CD4-positive, CD25-positive, alpha-beta regulatory T cell (primary cell): ENCODE measurements at regions not wholly inside any gene's neighbourhood (a gene's known extent, or its start where the extent isn't known, plus 50 kb on each side); places are given as distances from the start of the nearest gene placed in this dataset.
"Not testable (repeated sequence)": the region's sequence is repeated elsewhere in the genome, so short reads cannot be mapped to it uniquely, and the experiment has no call there.

ENCODE experiments used
- ATAC-seq, 2 donors: fragments of 150-1000 bp; cut with Tn5 transposase; one replicate each; pipeline ENCODE4 v1.10.0; 2021; ENCODE audit warnings: low read depth in 2 of 2, moderate number of reproducible peaks in 2 of 2, moderate library complexity in 1 of 2
- DNase-seq, 3 donors: peaks; one replicate each; pipeline versions ENCODE4 v3.0.0 to v3.0.0-alpha.2; 2012 to 2022; ENCODE audit warnings: mixed read lengths in 1 of 3
- H3K27ac ChIP-seq: one replicate; pipeline ENCODE4 v1.7.0; 2013; ENCODE audit warnings: mild to moderate bottlenecking, low read length; ENCODE audit not compliant: insufficient read depth, poor library complexity, severe bottlenecking
- H3K27me3 ChIP-seq: one replicate; pipeline ENCODE4 v1.7.0; 2013; ENCODE audit warnings: low read length; ENCODE audit not compliant: control insufficient read depth, insufficient read depth
- H3K36me3 ChIP-seq: one replicate; pipeline ENCODE4 v1.7.0; 2013; ENCODE audit warnings: mild to moderate bottlenecking, low read length, moderate library complexity; ENCODE audit not compliant: control insufficient read depth, insufficient read depth
- H3K4me1 ChIP-seq: 2 replicates; pipeline ENCODE4 v1.7.0; 2013; ENCODE audit warnings: mild to moderate bottlenecking, low read length; ENCODE audit not compliant: insufficient read depth, control insufficient read depth, poor library complexity, severe bottlenecking
- H3K4me3 ChIP-seq: one replicate; pipeline ENCODE4 v1.7.0; 2013; ENCODE audit warnings: low read depth, mild to moderate bottlenecking, low read length, moderate library complexity
- H3K9me3 ChIP-seq, 2 experiments: 1 replicate in 1 of 2; 2 replicates in 1 of 2; pipeline ENCODE4 v1.7.0; 2013; ENCODE audit warnings: low read length in 2 of 2, mild to moderate bottlenecking in 1 of 2, moderate library complexity in 1 of 2; ENCODE audit not compliant: control insufficient read depth in 2 of 2
- H3K27ac Mint-ChIP-seq, 3 donors: one replicate each; pipeline ENCODE4 v1.8.0; 2020 to 2022; ENCODE audit warnings: mild to moderate bottlenecking in 3 of 3, mixed read lengths in 3 of 3, moderate library complexity in 2 of 3
- H3K27me3 Mint-ChIP-seq: one replicate; pipeline ENCODE4 v1.8.0; 2022; ENCODE audit warnings: mild to moderate bottlenecking, mixed read lengths
- H3K36me3 Mint-ChIP-seq: one replicate; pipeline ENCODE4 v1.8.0; 2020; ENCODE audit warnings: mixed read lengths
- H3K4me1 Mint-ChIP-seq, 4 donors: one replicate each; pipeline ENCODE4 v1.8.0; 2020 to 2022; ENCODE audit warnings: mixed read lengths in 4 of 4, mild to moderate bottlenecking in 1 of 4
- H3K4me3 Mint-ChIP-seq, 4 donors: one replicate each; pipeline ENCODE4 v1.8.0; 2020 to 2022; ENCODE audit warnings: mild to moderate bottlenecking in 4 of 4, mixed read lengths in 4 of 4, moderate library complexity in 3 of 4
- H3K9me3 Mint-ChIP-seq, 7 donors: one replicate each; pipeline ENCODE4 v1.8.0; 2020 to 2022; ENCODE audit warnings: mixed read lengths in 7 of 7, mild to moderate bottlenecking in 3 of 7, moderate library complexity in 2 of 7

DNA sequence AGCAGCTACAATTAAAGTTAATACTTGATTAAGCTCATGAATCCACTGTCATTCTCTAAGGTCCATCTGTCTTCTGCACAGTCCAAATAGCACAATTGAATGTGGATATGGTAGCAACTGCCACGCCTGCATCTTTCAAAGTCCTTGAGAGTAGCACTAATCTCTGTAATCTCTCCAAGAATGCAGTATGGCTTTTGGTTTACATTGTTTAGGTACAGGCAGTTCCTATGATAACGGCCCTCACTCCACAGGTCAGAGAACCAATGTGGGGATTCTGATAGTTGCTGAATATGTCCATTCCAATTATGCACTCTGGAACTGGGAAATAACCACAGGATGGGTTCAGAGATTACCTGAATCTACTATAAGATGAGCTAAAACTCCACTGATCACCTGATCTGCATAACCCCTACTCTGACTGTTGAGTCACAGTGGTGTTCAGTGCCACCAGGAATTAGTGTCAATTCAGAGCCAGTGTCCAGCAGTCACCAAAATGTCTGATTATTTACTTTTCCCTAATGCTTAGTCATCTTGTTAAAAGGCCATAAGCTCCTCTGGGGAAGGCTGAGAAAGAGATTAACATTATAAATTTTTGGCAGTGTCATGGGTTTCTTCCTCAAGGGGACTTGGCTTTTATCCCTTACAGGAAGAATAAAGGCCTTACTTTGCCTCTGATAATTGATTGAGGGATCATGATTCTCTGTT is 175.5 kb downstream of the GOLGA8K start:
- not testable (repeated sequence) for H3K27me3 Mint-ChIP-seq, H3K4me1 ChIP-seq, H3K27ac Mint-ChIP-seq, H3K36me3 ChIP-seq, H3K4me1 Mint-ChIP-seq, H3K9me3 ChIP-seq, H3K36me3 Mint-ChIP-seq, DNase-seq, H3K4me3 ChIP-seq, H3K9me3 Mint-ChIP-seq, H3K4me3 Mint-ChIP-seq, ATAC-seq, H3K27ac ChIP-seq, H3K27me3 ChIP-seq

DNA sequence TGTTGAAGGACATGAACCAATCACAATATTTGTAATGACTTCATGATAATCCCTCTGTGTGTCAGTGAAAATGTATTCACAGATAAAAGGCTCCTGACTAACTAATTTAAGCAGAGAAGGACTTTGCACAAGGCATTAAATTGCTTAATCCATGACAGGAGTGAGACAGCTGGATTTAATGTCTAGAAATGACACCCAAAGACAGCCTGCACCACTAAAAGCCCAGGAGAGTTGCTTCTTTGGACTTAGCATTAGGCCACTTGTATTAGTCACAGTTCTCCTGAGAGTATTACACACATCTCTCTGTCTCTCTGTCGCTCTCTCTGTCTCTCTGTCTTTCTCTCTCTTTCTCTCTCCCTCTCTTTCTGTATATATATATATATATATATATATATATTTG is 180.4 kb downstream of the GOLGA8K start:
- H3K4me1 Mint-ChIP-seq: no peaks in the 10 kb centered on the region

More for the DNA sequence above, 180.4 kb downstream of the GOLGA8K start:
- H3K27me3 Mint-ChIP-seq: no peaks in the 10 kb centered on the region
- H3K27ac Mint-ChIP-seq: no peak overlapping the region
- Histone ChIP-seq H3K27me3 (no peaks in the 10 kb centered on the region), H3K4me1 (no peaks in the 10 kb centered on the region), H3K9me3 (peaks cover 6 to 7% of the 10 kb centered on the region in 2 experiments), H3K27ac (no peak overlapping the region), H3K36me3 (no peaks in the 10 kb centered on the region), H3K4me3 (no peak overlapping the region)
- no peaks in the 10 kb centered on the region for H3K36me3 Mint-ChIP-seq
- ATAC-seq (no peak), DNase-seq (no peak)
- H3K9me3 Mint-ChIP-seq: peaks cover 1 to 26% (median 8%) of the 10 kb centered on the region in 7 donors
- H3K4me3 Mint-ChIP-seq: no peak overlapping the region
